Testis (tissue), 2 donors: ENCODE measurements at regions not wholly inside any gene's neighbourhood (a gene's known extent, or its start where the extent isn't known, plus 50 kb on each side); places are given as distances from the start of the nearest gene placed in this dataset.

Experiments used
- DNase-seq: peaks from one replicate; pipeline ENCODE4 v3.0.0-alpha.2; 2019
- H3K27ac ChIP-seq, 2 donors: fragments of 200-600 bp; sonication (generic); one replicate each; pipeline ENCODE4 v1.5.1; 2019
- H3K27me3 ChIP-seq: fragments of 200-600 bp; sonication (generic); one replicate; pipeline ENCODE4 v1.5.1; 2019
- H3K36me3 ChIP-seq: fragments of 200-600 bp; sonication (generic); one replicate; pipeline ENCODE4 v1.5.1; 2017; ENCODE audit warnings: low read depth; ENCODE audit errors: missing control alignments
- H3K4me1 ChIP-seq: fragments of 200-600 bp; sonication (generic); one replicate; pipeline ENCODE4 v1.5.1; 2019
- H3K4me3 ChIP-seq, 2 donors: fragments of 200-600 bp; sonication (generic); one replicate each; pipeline ENCODE4 v1.5.1; 2017 to 2019
- H3K9me3 ChIP-seq: fragments of 200-600 bp; sonication (generic); one replicate; pipeline ENCODE4 v1.5.1; 2017
- CTCF ChIP-seq, 3 experiments: fragments of 450-650 bp in 2 of 3; fragments of 200-600 bp in 1 of 3; sonication (generic) in 1 of 3; IDR thresholded peaks; one replicate each; pipeline ENCODE4 v1.5.1; 2016 to 2019; ENCODE audit warnings: antibody characterized with exemption in 3 of 3, mild to moderate bottlenecking in 2 of 3, moderate library complexity in 1 of 3
- POLR2A ChIP-seq: fragments of 450-650 bp; IDR thresholded peaks from one replicate; pipeline ENCODE4 v1.6.1; 2017; ENCODE audit warnings: antibody characterized with exemption, mild to moderate bottlenecking, moderate library complexity
- WGBS, 2 donors: methylation state at CpG; one replicate each; pipeline ENCODE4 v1.1.5; 2018; 5-methylcytosine and 5-hydroxymethylcytosine counted together
- intact Hi-C: fragments of 100-400 bp; cut with DNase I; formaldehyde crosslinking; loops from one replicate; pipeline ENCODE4 v1.15.1; 2023; ENCODE audit warnings: low total_unique reads

- H3K9me3 ChIP-seq, result no peaks in the 10 kb centered on the region
- intact Hi-C loops, result no loop called here
- no peaks in the 10 kb centered on the region for H3K36me3 ChIP-seq
- DNase-seq, result no peak
- H3K4me3 ChIP-seq, result no peak overlapping the region
- no peak for TF ChIP-seq CTCF (IDR thresholded peaks at IDR 0.05)
- no peak for TF ChIP-seq POLR2A
- 93 to 96% methylated on average over 8 of the region's 8 CpGs for WGBS, 2 donors
- H3K27ac ChIP-seq, result no peak overlapping the region
- no peaks in the 10 kb centered on the region for H3K27me3 ChIP-seq
- no peaks in the 10 kb centered on the region for H3K4me1 ChIP-seq
Measured at GRCh38 chr12:116492703-116493324, 66.4 kb upstream of the MAP1LC3B2 start.

- TF ChIP-seq POLR2A (no peak), CTCF (IDR thresholded peaks at IDR 0.05) (no peak)
- WGBS, 2 donors, result 85 to 90% methylated on average over 2 of the region's 2 CpGs
- intact Hi-C loops, result no loop called here
- no peak for DNase-seq
- Histone ChIP-seq H3K27me3 (no peaks in the 10 kb centered on the region), H3K4me1 (no peaks in the 10 kb centered on the region), H3K9me3 (no peaks in the 10 kb centered on the region), H3K36me3 (no peaks in the 10 kb centered on the region), H3K27ac (no peak overlapping the region), H3K4me3 (no peak overlapping the region)
Measured at GRCh38 chr12:116495260-116495659, 63.9 kb upstream of the MAP1LC3B2 start.

- Histone ChIP-seq H3K36me3 (no peaks in the 10 kb centered on the region), H3K4me3 (no peak overlapping the region), H3K4me1 (no peaks in the 10 kb centered on the region), H3K27me3 (no peaks in the 10 kb centered on the region), H3K27ac (no peak overlapping the region), H3K9me3 (no peaks in the 10 kb centered on the region)
- 90 to 94% methylated on average over 12 to 15 of the region's 15 CpGs for WGBS, 2 donors
- TF ChIP-seq POLR2A, result no peak
- no peak for TF ChIP-seq CTCF (IDR thresholded peaks at IDR 0.05)
- DNase-seq, result no peak
- intact Hi-C loops, result no loop called here
Measured at GRCh38 chr12:116497051-116497591, 62.1 kb upstream of the MAP1LC3B2 start.

GRCh38 chr12:116498471-116498870, 60.7 kb upstream of the MAP1LC3B2 start:
- no peak for DNase-seq
- Histone ChIP-seq H3K4me1 (no peaks in the 10 kb centered on the region), H3K27ac (no peak overlapping the region), H3K4me3 (no peak overlapping the region), H3K36me3 (no peaks in the 10 kb centered on the region), H3K27me3 (no peaks in the 10 kb centered on the region), H3K9me3 (no peaks in the 10 kb centered on the region)
- 44 to 58% methylated on average over 1 of the region's 1 CpG for WGBS, 2 donors
- intact Hi-C loops, result no loop called here
- no peak for TF ChIP-seq CTCF (IDR thresholded peaks at IDR 0.05)
- TF ChIP-seq POLR2A, result no peak

GRCh38 chr12:116502141-116502725, 56.9 kb upstream of the MAP1LC3B2 start:
- TF ChIP-seq CTCF (IDR thresholded peaks at IDR 0.05) (no peak), POLR2A (no peak)
- no peak for DNase-seq
- Histone ChIP-seq H3K4me1 (no peaks in the 10 kb centered on the region), H3K36me3 (no peaks in the 10 kb centered on the region), H3K4me3 (no peak overlapping the region), H3K27me3 (no peaks in the 10 kb centered on the region), H3K9me3 (no peaks in the 10 kb centered on the region), H3K27ac (no peak overlapping the region)
- intact Hi-C loops, result no loop called here
- WGBS, 2 donors, result 85 to 86% methylated on average over 14 of the region's 14 CpGs
